Fibroblast of skin of left biceps (primary cell): ENCODE measurements at regions not wholly inside any gene's neighbourhood (a gene's known extent, or its start where the extent isn't known, plus 50 kb on each side); places are given as distances from the start of the nearest gene placed in this dataset.
"Not testable (repeated sequence)": the region's sequence is repeated elsewhere in the genome, so short reads cannot be mapped to it uniquely, and the experiment has no call there.

Source experiments
- DNase-seq, 2 experiments: peaks; one replicate each; pipeline ENCODE4 v3.0.0-alpha.2; 2013; ENCODE audit warnings: low read depth in 2 of 2

DNA sequence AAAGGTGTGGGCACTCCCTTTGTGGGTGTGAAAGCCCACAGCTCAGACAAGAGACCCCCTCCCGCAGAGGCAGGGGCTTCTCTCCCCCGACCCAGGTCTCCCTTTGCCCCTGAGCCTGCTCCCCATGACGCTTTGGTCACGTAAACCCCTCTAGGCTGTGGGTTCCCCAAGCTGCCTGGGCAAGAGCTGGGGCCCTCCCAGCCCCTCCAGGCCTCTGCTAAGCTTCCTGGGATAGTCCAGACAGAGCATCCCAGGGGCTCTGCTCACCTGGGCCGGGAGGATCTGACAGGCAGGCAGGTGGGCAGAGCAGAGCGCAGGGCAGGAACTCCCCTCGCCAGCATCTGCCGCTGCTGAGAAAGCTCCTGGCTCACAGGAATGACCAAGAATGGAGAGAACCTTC is 177.3 kb downstream of the BANP start:
- no peak for DNase-seq

DNA sequence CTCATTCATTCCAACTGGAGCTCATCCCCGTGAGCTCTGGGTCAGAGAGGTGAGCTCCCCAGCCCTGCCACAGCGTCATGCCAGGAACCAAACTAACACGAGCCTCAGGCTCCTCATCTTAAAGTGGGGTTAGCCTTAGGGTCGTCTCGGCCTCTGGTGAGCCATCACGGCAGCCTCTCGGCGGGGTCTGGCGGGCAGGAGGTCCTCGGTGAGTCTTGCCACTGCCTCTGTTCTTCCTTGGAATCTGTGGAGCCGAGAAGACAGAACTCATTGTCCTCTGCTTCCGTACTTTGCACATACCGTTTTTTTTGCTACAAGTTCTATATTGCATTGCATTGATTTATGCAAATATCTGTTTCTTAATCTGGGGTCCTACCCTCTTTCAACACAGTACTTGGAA is 177.9 kb downstream of the BANP start:
- not testable (repeated sequence) for DNase-seq

DNA sequence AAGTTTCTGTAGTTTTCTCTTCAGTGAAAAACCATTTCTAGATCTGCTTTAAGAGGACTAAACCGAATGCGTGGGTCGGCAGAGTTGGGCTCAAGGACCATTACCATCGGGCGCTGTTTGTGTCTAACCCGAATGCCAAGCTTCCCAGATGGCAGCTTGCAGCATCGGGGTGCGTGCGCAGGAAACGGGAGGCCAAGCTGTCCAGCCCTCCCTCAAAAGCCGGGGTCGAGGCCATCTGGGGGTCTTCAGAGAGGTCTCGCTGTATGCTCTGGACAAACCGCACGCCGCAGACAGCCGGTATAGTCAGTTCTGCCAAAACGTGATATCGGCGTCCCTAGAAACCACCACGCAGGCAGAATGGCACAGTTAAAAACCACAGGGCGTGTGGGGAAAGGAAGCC is 178.8 kb downstream of the BANP start:
- DNase-seq, result no peak

DNA sequence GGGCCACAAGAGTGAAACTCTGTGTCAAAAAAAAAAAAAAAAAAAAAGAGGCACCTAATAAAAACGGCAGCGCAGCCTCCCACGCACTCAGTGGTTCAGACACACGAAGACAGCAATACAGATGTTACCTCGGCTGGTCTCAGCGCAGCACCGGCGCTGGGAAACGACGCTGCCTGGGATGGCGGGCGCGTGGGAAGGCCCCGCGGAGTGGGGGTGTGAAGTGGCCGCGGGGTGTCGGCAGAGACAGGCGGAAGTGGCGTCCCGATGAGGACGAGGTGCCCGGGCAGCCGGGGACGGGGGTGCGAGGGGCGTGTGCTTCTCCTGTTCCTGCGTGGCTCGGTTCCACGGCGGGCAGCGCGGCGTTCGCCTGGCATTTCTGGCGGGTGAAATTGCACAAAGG is 179.4 kb downstream of the BANP start:
- no peak for DNase-seq

DNA sequence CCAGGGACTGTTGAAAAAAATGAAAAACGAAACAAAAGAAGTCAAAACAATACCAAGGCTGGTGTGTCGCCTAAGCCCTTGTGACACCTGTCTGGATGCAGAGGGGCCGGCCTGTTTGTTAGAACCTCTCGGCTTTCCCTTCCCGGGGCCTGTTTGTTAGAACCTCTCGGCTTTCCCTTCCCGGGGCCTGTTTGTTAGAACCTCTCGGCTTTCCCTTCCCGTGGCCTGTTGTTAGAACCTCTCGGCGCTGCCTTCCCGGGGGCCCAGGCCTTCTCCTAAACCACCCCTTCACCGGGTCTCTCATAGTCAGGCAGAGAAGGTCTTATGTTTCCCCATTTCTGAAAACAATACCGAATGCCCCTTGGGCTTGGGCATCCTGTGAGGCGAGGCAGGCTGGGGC is 180.0 kb downstream of the BANP start:
- DNase-seq, result no peak

DNA sequence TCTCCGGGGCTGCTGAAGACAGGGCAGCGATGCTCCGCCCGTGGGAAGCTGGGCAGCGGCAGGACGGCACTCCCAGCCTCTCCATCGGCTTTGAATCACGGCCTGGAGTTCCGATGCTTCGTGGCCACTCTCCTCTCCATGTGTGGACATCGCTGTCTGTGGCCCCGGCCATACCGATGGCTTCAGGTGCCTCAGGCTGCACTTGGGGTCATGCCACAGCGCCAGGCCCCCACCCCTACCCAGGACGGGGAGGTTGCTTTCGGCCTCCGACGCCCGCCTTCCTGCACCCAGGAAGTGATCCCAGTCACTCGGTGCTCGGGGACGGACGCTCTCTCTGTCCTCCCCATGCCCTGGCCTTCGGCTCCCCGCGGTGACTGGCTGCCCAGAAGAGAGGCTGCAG is 180.7 kb downstream of the BANP start:
- no peak for DNase-seq

DNA sequence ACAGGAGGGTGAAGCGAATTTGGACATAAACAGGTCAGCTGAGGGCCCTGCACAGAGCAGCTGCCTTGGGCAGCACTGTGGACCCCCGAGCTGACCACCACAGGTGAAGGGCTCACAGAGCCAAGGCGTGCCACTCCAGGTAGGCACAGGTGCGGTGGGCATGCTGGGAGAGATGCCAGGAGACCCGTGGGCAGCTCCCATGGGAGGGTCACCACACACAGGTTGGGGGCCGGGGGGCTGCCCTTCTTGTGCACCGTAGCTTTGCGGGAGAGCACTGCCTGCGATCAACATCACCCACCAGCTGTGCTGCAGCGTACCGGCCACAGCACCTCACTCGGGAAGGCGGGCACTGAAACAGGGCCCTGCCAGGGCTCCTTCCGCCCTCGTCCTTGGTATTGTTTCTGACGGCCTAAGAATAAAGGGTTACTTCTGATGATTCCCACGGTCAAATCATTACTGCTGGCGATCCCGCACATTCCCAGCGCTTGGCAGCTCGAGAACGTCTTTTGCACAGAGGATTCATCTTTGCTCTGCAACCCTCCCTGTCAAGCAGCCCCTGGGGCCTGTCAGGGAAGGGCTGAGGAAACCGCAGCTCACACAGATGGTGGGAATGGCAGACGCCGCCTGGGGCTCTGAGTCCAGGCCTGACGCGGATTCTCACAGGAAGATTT is 181.7 kb downstream of the BANP start:
- DNase-seq, result no peak

DNA sequence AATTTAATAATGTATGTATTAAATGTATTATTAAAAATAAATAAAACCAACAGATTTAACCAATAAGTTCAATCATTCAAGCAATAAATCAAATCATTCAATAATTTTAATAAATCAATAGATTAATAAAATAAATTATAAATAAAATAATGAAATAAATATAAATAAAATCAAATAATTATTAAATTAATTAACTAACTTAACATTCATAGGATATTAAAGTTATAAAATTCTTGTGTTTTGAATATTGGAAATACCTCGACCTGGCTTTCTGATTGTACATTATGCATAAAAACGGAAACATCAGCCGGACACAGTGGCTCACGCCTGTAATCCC is 182.2 kb downstream of the BANP start:
- DNase-seq, result no peak

DNA sequence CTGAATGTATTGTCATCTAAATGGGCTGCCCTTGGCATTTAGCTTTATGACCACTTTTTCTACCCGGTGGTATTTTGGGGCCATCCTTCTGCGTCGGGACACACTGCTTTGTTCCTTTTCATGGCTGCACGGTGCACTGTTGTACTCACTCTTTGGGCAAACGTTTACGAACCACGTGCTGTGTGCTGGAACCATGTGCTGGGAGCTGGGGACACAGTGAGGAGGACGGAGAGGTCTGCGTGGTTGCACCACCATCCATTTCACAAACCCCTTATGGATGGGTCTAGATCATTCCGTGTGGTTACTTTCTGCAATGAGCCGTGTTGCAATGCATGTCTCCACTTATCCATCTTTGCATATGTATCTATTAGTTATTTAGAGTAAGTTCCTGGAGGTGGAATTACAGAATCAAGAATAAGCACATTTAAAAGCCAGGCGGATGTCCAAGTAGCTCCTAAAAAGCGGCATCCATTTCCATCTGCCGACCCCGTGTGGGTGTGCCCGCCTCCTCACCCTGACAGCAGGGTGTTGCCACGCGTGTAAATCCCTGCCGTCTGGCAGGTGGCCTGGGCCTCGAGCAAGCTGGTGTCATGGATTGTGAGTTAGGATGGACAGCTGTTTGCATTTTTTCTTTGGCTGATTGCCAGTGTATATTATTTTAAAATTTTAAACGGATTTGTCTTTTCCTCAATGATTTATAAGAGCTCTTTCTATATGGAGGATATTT is 183.1 kb downstream of the BANP start:
- not testable (repeated sequence) for DNase-seq

DNA sequence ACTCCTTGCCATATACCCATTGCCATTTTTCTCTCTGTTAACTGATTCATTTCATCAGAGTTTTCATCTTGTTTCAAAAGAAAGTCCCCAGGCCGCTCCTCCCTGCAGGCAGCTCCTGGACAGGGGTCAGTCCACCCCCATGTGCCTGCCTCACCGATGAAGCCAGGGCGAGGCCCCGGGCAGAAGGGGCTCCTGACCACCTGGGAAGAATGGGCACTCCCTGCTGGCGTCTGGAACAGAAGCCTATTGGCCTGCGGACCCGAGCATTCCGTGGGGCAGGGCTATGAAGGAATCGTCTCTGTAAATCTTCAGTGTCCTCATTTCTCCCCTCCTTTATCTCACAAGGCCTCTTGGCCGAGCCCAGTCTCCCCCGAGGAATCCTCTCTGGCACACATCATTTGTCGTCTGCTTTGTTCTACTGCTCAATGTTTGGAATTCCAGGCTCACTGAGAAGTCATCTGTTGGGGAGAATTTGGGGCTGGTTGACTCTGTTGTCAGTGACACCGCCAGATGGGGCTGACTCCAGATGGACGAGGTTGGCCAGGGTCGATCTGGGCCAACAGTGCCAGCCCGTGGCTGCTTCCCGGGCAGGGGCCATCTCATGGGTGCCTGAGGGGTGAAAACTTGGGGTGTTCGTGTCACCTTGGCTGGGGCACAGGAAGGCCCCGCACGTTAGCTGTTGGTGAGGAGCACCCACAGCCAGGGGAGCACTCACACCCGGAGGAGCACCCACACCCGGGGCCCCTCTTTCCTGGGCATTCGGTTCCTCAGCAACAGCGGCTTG is 183.9 kb downstream of the BANP start:
- DNase-seq, result not testable (repeated sequence)

DNA sequence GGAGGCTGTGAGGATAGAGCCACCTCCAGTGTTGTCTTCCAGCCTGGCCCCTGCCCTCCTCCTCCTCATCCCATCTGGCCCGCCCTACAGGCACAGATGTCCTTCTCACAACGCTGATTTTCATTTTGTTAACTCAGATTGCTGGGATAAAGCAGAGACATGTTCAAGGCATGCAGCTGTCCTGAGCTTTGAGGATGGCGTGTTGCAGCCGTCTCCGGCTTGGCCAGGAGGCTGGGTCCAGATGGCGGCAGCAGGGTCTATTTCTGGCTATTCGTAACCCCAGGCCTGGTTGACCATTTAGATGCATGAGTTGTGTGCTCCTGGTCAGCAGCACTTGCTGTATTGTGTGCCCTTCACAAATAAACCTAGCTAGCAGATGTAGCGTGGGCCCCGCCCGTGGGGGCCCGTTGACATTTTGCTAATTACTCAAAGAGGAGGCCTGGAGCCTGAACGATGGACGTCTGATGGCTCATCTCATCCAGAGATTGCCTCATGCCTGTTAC is 185.0 kb downstream of the BANP start:
- DNase-seq, result not testable (repeated sequence)

DNA sequence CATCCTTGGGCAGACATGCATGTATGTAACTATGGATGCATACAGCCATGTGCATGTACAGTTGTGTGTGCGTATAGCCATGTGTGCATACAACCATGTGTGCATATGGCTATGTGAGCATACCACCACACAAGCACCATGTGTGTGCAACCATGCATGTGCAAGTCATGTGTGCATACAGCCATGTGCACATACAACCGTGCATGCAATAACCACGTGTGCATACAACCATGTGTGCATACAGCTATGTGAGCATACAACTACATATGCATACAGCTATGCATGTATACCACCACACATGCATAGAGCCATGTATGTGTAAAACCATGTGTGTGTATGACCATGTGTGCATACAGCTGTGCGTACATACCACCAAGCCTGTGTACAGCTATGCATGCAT is 185.7 kb downstream of the BANP start:
- not testable (repeated sequence) for DNase-seq

DNA sequence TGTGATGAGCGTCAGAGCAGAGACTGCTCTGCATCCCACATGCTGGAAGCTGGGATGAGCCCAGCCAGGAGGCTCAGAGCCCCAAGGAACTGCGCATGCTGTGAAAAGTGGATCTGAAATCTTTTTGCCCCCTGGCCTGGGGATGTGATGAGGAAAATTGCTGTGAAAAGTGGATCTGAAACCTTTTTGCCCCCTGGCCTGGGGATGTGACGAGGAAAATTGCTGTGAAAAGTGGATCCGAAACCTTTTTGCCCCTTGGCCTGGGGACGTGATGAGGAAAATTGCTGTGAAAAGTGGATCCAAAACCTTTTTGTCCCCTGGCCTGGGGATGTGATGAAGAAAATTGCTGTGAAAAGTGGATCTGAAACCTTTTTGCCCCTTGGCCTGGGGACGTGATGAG is 187.9 kb downstream of the BANP start:
- DNase-seq, result not testable (repeated sequence)

DNA sequence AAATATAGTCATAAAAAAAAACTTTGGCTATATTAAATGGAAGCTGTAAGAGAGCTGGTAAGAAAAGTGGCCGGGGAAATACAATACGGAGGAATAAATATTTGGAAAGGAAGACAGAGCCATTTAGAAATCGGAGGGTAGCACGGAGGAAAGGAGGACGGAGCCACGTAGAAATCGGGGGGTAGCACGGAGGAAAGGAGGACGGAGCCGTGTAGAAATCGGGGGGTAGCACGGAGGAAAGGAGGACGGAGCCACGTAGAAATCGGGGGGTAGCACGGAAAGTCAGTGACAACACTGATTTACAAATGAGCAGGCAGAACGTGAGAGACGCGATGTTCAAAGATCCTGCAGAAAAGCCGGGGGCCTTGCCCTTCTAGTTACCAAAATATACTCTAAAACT is 189.0 kb downstream of the BANP start:
- DNase-seq, result not testable (repeated sequence)

DNA sequence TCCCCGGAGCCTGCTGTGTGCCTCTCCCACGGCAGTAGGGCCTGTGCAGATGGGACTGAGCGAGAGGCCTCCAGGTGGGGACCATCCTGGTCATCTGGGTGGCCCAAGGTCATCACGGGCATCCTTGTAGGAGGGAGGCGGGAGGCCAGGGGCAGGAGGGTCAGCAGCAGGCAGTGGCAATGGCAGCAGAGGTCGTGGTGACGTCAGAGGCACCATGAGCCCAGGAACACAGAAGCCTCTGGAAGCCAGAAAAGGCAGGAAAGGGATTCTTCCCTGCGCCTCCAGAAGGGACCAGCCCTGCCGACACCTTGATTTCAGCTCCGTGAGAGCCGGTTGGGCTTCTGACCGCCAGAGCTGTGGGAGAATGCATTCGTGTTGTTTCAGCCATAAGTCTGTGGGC is 190.3 kb downstream of the BANP start:
- DNase-seq, result no peak

DNA sequence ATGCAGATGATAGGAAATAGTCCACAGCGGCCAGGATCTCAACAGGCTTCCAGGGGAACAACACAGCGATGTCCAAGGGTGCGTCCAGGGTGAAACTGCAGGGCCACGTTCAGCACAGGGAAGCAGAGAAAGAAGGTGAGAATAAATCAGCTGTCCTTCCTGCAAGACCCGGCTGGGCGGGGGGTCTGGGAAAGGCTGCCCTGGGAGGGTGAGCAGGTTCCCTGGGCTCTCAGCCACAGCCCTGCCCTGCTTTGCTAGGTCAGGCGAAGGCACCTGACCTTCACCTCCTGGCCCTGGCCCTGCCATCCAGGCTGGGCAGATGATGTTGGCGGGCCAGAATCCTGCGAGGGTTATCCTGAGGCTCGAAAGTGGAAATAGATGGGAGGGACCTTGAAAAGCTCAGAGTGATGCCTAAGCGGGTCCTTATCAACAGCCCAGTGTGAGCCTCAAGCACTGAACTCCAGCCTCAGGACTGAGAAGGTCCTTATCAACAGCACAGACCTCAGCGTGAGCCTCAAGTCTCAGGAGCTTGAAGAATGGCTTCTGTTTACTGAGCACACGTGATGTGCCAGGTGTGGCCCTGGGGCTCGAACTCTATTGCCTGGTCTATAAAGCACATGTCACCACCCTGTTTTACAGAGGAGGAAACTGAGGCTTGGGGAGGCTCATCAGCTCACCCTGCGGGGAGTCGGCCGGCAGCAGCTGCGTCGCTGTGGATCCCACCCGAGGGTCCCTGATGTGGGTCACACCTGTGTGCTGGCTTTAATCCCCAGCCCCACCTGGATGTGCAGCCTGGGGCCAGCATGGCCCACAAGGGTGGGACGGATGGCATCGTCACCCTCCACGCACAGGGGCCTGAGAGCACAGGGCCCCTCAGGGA is 191.1 kb downstream of the BANP start:
- DNase-seq, result not testable (repeated sequence)

DNA sequence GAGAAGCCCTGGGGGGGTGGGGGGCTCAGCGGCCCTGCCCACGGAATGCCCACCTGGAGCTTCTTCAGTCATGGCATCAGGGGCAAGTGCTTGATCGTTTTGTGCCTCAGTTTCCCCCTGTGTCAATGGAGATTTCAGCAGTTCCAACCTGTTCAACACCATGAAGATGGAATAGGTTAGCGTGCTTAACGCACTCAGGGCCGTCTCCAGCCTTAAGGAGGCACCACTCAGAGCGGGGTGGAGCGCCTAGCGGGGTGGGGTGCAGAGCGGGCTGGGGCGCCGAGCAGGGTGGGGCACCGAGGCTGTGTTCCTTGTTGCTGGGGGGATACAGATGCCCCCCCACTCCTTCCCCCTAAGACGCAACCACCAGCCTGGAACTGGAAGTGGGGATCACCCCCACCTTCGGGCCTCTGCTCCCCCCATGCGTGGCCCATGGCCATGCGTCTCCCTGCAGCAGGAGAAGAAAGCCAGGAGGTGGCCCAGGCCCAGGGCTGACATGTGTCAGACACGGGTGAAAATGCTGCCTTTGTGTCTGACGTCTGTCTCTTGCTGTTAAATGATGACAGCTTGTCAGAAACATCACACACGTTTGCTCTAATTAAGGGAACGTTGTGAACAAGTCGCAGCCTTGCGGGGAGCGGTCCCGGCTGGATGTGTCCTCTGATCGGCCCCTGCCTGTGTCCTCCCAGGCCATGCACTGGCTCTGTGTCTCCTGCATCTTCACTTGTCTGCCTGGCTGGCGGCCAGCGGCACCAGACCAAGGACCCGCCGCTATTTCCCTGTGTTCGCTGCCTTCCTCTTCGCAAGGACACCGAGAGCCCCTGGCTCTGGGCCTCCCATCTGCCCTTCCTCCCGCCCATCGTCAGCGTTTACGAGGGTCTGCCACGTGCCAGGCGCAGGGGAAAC is 192.1 kb downstream of the BANP start:
- not testable (repeated sequence) for DNase-seq

DNA sequence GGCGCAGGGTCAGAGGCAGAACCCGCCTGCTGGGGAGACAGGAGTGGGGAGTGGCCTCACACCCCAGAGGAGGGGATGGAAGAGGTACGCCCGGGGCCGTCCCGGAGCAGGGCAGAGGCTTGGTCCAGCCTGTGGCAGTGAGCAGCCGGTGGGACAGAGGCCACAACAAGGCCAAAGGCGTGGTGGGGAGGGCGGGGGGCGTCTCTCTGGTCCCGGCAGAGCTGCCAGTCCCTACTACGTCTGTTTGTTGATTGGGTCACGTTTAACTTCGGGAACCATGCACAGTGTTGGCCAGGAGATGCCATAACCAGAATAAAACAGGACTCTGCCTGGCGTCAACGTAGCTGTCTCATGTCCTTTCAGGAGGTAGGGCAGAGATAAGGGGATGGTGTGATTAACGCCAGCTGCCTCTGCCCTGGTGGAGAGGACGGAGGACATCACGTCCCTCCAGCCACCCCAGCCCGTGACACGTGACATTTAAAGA is 192.8 kb downstream of the BANP start:
- DNase-seq, result no peak

DNA sequence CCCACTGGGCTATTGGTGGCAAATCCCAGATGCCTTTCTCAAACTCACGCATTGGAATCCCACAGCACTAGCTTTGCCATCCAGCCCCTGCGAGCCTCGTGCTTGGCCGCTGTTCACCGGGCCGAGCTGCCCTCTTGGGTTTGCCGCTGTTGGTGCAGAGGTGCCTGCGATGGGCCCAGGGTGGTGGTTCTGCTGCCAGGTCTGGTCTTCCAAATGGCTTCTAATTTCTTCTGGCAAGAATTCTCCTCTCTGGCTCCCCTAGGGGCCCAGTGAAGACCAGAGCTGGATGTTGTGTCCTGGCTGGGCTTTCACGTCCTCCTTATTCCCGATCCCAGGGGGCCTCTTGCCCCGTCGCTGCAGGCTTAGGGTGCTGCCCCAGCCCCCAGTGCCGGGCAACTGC is 194.1 kb downstream of the BANP start:
- DNase-seq, result not testable (repeated sequence)

DNA sequence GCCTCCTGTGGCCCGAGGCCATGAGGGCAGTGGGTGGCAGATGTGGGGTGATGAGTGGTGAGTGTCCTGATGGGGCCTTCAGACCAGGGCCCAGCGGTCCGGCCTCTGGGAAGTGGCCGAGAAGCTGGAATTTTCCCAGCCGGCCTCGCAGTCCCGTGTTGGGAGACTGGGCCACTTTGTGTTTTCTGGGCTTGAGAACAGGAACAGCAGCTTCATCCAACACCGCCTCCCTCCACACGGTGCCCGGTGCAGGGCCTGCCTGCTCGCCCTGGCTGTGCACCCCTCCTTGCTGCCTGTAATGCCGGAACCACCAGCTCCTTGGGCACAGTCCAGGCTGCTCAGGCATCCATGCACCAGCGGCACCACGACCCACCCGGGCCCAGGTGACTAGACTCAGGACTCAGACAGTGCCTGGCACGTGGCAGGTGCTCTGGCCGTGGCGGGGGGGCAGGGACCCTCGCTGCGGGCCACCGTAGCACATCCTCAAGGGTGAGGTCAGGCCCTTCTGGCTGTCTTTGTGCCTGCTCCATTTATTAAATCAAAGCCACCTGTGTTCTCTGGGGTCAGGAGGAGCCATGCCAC is 194.7 kb downstream of the BANP start:
- DNase-seq, result not testable (repeated sequence)
